Glomerular visceral epithelial cell (primary cell): ENCODE measurements at regions not wholly inside any gene's neighbourhood (a gene's known extent, or its start where the extent isn't known, plus 50 kb on each side); places are given as distances from the start of the nearest gene placed in this dataset.

Experiments
- DNase-seq: peaks from one replicate; pipeline ENCODE4 v3.0.0-alpha.2; 2016; ENCODE audit errors: extremely low spot score

- no peak for DNase-seq
Observed at GRCh38 chr13:103810026-103810425, 743.8 kb upstream of the SLC10A2 start.

DNA sequence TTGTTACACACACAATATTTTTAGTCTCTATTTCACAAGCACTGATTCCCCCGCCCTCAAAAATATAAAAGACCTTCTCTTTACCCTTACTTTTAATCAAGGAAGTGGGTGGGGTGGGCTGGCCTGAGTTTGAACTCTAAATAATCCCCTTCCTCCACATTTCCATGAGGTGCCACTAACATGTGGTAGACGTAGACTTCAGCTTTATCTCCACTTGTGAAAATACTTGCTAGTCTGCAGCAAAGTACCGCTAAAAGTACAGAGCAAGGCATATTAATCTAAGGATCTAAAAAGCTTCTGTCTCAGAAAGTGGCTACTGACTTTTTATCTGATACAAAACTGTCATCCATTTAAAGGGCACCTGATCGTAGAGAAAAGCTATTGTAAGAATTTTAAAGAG, 739.6 kb upstream of the SLC10A2 start:
- DNase-seq, result no peak

DNA sequence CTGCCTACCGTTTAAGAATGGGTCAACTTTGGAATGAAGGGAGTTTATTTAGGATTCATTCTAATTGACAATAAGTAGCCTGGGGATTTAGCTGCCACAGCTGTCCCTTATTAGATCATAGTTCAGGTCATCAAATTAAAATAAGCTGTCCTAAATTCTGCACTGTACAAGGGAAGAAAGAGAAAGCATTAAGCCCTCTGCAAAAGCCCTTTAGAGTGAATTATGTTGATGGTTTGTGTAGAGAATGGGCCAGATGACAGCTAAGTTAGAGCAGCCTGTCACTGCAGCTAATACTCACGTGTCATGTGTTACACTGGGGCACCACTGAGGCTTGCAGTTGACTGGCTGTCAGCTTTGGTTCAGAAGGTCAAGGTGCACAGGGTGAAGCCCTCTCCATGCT, 737.1 kb upstream of the SLC10A2 start:
- no peak for DNase-seq

DNA sequence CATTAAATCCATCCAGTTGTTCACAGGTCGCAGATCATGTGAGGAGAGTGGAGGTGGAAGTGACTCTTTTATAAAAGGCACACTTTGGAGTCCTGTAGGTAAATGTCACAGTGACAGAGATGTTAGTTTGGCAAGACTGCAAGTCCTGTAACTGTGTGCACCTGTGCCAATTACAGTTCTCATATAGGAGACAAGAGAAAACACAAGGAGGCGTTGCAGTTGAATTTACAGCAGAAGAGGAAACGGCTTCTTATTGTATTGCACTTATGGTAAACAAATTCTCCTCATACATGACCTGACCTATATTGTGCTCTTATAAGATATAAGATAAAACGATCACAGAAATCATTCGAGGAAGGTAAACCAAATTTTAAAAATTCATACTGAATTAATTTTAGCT, 732.8 kb upstream of the SLC10A2 start:
- DNase-seq, result no peak

DNA sequence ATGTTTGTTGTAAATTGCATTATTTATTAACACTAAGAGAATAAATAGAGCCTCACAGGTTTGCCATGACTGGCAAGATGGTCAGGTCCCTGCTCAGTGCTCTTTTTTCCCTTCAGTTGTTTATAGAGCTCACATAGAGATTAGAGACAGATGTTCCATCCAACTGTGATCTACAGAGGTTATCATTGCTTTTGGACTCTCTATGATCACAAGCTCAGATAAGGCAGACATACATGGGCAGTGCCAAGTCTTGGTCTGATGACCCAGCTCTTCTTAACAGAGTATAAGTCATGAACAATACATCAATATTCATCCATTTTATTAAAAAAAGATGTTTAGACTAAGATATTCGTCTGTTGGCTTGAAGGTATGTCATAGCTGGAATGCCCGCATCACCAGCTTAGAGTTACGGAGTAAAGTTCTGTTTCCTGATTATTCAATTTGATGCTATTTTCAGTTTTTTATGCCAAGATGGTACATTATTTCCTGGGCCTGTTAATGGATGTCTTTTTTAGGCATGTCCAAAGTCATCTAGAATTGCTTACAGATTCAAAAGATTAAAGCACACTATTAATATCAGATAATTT, 729.8 kb upstream of the SLC10A2 start:
- DNase-seq, result no peak

DNA sequence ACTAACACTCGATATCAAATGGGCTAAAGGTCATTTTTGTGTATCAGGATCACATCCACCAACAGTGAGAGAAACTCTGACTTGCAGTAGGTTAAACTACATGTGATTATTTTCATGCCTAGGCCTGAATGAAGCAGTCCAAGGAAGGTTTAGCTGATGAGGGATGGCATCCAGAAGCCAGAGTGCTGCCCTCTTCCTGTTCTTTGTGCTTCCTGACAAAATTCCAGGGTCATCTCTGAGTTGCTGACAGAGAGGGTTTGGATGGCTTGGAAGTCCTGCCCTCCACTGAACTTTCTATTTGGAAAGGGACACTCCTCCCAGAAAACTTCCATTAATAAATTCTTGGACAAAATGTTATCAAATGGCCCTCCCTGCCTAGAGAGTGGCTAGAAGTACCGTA, 728.3 kb upstream of the SLC10A2 start:
- DNase-seq, result no peak

GRCh38 chr13:103788061-103788652, 721.9 kb upstream of the SLC10A2 start:
- peak; percentile 4 for DNase-seq

GRCh38 chr13:103772576-103772975, 706.4 kb upstream of the SLC10A2 start:
- DNase-seq, result no peak

GRCh38 chr13:103762523-103762922, 696.3 kb upstream of the SLC10A2 start:
- no peak for DNase-seq

DNA sequence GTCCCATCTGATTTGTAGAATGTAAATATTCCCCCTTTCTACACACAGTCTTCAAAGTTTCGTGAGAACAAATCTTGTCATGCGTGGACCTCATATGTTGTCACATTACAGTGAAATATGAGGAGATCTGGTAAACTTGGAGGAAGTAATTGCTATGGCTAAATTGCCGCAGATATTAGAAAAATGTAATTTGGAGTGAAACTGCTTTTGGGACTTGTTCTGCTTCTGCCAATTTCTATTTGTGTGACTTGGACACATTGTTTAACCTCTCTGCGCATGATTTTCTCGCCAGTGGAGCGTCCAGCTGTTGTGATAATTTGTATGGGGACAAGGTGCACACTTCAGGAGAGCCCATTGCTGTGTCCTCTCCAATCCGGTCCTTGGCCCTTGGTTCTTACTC, 693.1 kb upstream of the SLC10A2 start:
- no peak for DNase-seq

GRCh38 chr13:103758222-103758621, 692.0 kb upstream of the SLC10A2 start:
- no peak for DNase-seq

DNA sequence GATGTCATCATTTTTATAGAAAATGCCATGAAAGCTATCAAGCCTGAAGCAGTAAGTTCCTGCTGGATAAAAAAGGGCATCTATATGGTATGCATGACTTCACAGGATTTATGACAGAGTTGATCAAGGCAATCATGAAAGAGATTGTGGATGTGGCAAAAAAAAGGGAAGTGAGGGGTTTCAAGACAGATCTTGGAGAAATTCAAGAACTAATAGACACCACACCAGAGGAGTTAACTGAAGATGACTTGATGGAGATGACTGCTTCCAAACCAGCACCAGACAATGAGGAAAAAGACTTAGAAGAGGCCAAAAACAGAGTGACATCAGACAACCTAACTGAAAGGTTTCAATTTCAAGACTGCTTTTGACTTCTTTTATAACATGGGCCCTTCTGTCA, 691.1 kb upstream of the SLC10A2 start:
- DNase-seq, result no peak

GRCh38 chr13:103754783-103755182, 688.6 kb upstream of the SLC10A2 start:
- DNase-seq, result no peak

DNA sequence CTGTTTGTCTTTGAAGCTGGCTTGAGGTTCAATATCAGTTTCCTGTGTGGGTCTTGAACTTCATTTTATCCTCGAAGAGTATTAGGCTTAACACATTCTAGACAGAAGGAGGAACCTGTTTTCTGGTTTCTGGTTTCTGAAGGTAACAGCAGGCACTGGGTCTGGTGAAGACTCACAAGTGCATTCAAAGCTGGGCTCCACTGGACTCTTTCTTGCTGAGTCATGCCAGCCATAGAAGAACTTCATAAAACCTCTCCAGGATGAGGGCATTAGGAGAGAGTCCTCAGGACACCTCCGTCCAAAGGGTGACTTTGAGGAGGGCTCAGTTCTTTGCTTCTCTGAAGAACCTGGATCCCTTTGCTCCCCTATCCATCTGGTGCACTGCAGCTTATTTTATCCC, 668.6 kb upstream of the SLC10A2 start:
- no peak for DNase-seq

- no peak for DNase-seq
Observed at GRCh38 chr13:103731959-103732358, 665.7 kb upstream of the SLC10A2 start.

DNA sequence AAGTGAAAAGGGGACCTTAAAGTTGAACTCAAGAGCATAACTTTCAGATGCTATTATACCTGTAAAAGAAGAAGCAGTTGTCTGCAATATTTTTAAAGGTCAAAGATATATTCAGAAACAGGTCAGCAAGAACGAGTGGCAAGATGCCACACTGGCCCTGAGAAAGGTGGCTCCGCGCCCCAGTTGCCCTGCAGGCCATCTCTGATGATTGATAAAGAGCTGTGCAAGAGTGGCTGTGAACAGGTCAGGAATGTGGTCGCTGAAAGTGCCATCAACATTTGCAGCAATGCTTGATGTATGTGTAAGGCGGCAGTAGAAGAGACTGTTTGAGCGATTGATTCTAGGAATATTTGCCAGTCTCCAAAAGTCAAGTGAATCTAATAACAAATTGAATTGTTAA, 664.2 kb upstream of the SLC10A2 start:
- DNase-seq, result no peak

DNA sequence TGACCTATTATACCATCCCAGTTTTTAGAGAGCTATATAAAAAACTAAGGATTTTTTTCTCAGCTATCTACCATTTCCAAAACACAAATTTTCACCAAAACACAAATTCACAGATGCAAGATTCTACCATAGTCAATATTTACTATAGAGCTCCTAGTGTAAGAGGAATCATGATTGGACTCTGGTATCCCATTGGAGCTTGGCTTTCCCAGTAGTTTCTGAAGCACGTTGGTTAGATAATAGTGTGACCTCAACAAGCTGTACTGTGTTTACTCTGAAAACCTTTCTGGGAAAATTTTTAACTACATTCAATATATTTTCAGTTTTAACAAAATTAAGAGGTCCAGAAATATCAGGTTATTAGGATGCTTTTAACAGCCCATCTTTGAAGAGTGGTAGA, 660.6 kb upstream of the SLC10A2 start:
- DNase-seq, result no peak

DNA sequence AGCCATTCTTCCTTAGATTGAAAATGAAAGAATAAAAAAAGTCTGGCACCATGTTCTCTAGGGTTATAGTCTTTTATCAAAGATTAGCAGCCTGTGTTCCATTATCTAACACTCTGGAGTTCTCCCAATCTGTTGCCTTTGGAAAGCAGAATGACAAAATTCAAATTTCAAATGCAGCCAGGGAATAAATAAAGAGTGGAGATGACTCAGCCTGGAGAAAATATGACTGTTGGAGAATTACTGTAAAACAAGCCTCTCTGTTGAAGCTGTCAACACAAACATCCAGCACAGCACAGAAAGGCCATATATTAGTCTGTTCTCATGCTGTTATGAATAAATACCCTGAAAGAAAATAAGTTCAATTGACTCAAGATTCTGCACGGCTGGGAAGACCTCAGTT, 650.5 kb upstream of the SLC10A2 start:
- DNase-seq, result no peak

- DNase-seq, result no peak
Observed at GRCh38 chr13:103715335-103715734, 649.1 kb upstream of the SLC10A2 start.

DNA sequence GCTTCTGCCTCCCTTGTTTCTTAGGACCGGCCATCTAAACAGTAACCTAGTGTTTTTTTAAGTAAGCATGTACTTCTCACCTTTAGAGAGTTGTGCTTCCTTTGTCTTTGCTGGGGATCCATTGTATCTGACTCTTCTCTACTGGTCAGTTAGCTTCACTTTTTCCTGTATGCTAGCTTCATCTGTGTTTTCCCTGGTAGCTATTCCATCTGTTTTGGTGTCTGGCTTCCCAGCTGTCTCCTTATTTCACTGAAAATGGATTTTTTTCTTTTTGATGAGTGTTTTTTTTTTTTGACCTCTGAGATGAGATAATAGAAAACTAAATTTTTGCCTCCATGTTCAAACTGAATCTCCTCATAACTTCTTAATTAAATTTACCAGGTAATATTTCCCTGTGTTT, 637.0 kb upstream of the SLC10A2 start:
- no peak for DNase-seq

DNA sequence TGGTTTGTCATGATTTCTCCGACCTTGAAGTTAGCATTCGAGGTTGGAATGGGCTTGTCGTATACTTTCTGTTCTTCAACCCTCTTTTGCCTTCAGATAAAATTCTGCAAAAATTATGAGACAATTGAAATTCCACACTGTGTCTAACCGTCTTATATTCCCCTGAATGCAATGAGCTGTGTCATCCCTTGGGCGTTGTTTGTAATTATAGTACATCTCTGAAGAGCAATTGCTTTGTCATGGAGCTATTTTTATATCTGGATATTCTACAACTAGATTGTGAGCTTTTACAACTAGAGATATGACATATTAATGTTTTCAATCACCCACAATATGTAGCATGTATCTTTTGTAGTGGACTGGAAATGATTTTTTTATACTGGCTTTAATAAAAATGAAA, 631.8 kb upstream of the SLC10A2 start:
- DNase-seq, result no peak

- no peak for DNase-seq
Observed at GRCh38 chr13:103695320-103695719, 629.1 kb upstream of the SLC10A2 start.

- no peak for DNase-seq
Observed at GRCh38 chr13:103694471-103694870, 628.3 kb upstream of the SLC10A2 start.

DNA sequence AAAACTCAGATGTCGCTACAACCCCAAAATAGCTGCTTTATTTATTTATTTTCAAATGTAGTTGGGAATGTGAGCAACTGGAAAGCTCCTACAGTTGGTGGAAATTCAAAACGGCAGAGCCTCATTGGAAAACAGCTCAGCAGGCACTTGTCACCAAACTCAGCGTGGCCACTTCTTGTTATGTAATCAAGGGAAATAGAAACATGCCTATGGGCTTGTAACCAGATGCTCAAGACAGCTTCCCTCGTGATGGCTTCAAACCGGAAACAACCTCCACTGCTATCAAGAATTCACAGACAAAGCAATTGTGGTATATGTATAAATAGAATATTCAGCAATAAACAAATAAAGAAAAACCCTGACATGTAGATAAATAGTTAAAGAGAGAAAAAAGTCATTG, 627.8 kb upstream of the SLC10A2 start:
- no peak for DNase-seq
